ENCODE measurements at regions not wholly inside any gene's neighbourhood (a gene's known extent, or its start where the extent isn't known, plus 50 kb on each side); places are given as distances from the start of the nearest gene placed in this dataset.

GRCh38 chr6:6931071-6932025 lies 176.4 kb upstream of the RREB1 start (continued):
- TF ChIP-seq EZH2 (IDR thresholded peaks at IDR 0.05; ENCODE audit: low read depth, unreplicated experiment) (no peak), REST (IDR thresholded peaks at IDR 0.05; ENCODE audit: unreplicated experiment) (no peak), ZNF331 (CRISPR knock-in tag; IDR thresholded peaks at IDR 0.05; ENCODE audit: low read depth) (no peak)
- TF ChIP-seq, protein P1, sequence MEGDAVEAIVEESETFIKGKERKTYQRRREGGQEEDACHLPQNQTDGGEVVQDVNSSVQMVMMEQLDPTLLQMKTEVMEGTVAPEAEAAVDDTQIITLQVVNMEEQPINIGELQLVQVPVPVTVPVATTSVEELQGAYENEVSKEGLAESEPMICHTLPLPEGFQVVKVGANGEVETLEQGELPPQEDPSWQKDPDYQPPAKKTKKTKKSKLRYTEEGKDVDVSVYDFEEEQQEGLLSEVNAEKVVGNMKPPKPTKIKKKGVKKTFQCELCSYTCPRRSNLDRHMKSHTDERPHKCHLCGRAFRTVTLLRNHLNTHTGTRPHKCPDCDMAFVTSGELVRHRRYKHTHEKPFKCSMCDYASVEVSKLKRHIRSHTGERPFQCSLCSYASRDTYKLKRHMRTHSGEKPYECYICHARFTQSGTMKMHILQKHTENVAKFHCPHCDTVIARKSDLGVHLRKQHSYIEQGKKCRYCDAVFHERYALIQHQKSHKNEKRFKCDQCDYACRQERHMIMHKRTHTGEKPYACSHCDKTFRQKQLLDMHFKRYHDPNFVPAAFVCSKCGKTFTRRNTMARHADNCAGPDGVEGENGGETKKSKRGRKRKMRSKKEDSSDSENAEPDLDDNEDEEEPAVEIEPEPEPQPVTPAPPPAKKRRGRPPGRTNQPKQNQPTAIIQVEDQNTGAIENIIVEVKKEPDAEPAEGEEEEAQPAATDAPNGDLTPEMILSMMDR (conservative IDR thresholded peaks at IDR 0.05; ENCODE audit: low read depth in 2 of 2): no peak

DNA sequence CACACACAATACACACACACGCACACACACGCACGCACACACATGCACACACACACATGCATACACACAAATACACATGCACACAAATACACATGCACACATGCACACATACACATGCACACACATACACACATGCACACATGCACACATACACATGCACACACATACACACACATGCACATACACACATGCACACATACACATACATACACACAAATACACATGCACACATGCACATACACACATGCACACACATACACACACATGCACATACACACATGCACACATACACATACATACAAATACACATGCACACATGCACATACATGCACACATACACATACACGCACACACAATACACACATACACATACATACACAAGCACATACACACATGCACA lies 175.4 kb upstream of the RREB1 start:
- H3K27me3 Mint-ChIP-seq (ENCODE audit: insufficient read depth, low read depth, poor library complexity): peaks cover 4% of the 10 kb centered on the region
- H3K9me3 Mint-ChIP-seq: no peaks in the 10 kb centered on the region
- DNase-seq (ENCODE audit: low spot score) (no peak), ATAC-seq (no peak)
- peaks cover 12% of the 10 kb centered on the region; the same call in 2 of the 3 replicates for H3K4me1 Mint-ChIP-seq
- no peaks in the 10 kb centered on the region for H3F3A ChIP-seq (replicated peaks; ENCODE audit: low read depth)
- no peaks in the 10 kb centered on the region for H3K27me3 ChIP-seq (ENCODE audit: insufficient read depth)
- H3K36me3 ChIP-seq (ENCODE audit: insufficient read depth): no peaks in the 10 kb centered on the region
- H3K9me2 ChIP-seq (ENCODE audit: insufficient read depth): no peaks in the 10 kb centered on the region
- H3K4me1 ChIP-seq (ENCODE audit: insufficient read depth): no peaks in the 10 kb centered on the region
- no peaks in the 10 kb centered on the region for H3K36me3 Mint-ChIP-seq (ENCODE audit: low read depth)
- no peaks in the 10 kb centered on the region for H3K79me2 ChIP-seq (replicated peaks; ENCODE audit: insufficient read depth)
- H3K27ac Mint-ChIP-seq: no peak overlapping the region
- no peak overlapping the region for H3K27ac ChIP-seq (ENCODE audit: low read depth)
- no peak overlapping the region for H3K4me3 ChIP-seq
- no peaks in the 10 kb centered on the region for H4K20me1 ChIP-seq (replicated peaks; ENCODE audit: insufficient read depth)
- H3K4me3 Mint-ChIP-seq: no peak overlapping the region
- no peak overlapping the region for H2AFZ ChIP-seq
- no peak overlapping the region for H3K4me2 ChIP-seq
- TF ChIP-seq POLR2AphosphoS5 (IDR thresholded peaks at IDR 0.05; ENCODE audit: low read depth) (no peak), NANOG (IDR thresholded peaks at IDR 0.05; ENCODE audit: borderline replicate concordance) (no peak), ETS1 (IDR thresholded peaks at IDR 0.05) (no peak), CREB1 (CRISPR knock-in tag; IDR thresholded peaks at IDR 0.05; ENCODE audit: low read depth) (no peak), REST (IDR thresholded peaks at IDR 0.05; ENCODE audit: unreplicated experiment) (no peak), ZNF114 (CRISPR knock-in tag; IDR thresholded peaks at IDR 0.05) (no peak)
- TF ChIP-seq, protein P1 (conservative IDR thresholded peaks at IDR 0.05; ENCODE audit: low read depth in 2 of 2): no peak
